Omental fat pad (tissue), 3 donors: ENCODE measurements at regions not wholly inside any gene's neighbourhood (a gene's known extent, or its start where the extent isn't known, plus 50 kb on each side); places are given as distances from the start of the nearest gene placed in this dataset.

Experiments
- ATAC-seq: fragments of 150-250 bp; one replicate; pipeline ENCODE4 v1.9.1; 2016; ENCODE audit warnings: mild to moderate bottlenecking, moderate library complexity; ENCODE audit not compliant: low FRiP score
- DNase-seq: peaks from one replicate; pipeline ENCODE4 v3.0.0-alpha.2; 2019; ENCODE audit warnings: low spot score
- TF ChIP-seq, protein P1 (sequence below), 3 donors: fragments of 450-650 bp; IDR thresholded peaks; one replicate each; pipeline ENCODE4 v1.5.1; 2016 to 2017; ENCODE audit warnings: antibody characterized with exemption in 3 of 3, mild to moderate bottlenecking in 3 of 3, moderate library complexity in 2 of 3

DNA sequence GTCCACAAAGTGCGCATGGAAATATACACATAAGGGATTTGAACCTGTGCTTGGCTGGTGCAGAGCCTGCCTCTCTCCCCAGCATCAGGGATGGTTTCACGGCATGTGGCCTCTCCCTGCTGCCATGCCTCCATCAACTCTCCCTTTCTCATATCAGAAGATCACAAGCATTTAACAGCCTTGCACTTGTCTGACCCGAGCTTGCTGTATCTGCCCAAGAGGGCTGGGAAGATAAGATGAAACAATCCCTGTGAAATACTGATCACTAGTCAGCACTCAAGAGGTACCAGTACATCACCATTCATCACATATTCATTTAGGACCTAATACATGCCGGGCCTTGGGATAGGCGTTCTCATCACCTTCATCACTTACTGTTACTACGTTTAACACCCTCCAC lies 107.6 kb upstream of the ARHGEF3 start:
- TF ChIP-seq, protein P1, sequence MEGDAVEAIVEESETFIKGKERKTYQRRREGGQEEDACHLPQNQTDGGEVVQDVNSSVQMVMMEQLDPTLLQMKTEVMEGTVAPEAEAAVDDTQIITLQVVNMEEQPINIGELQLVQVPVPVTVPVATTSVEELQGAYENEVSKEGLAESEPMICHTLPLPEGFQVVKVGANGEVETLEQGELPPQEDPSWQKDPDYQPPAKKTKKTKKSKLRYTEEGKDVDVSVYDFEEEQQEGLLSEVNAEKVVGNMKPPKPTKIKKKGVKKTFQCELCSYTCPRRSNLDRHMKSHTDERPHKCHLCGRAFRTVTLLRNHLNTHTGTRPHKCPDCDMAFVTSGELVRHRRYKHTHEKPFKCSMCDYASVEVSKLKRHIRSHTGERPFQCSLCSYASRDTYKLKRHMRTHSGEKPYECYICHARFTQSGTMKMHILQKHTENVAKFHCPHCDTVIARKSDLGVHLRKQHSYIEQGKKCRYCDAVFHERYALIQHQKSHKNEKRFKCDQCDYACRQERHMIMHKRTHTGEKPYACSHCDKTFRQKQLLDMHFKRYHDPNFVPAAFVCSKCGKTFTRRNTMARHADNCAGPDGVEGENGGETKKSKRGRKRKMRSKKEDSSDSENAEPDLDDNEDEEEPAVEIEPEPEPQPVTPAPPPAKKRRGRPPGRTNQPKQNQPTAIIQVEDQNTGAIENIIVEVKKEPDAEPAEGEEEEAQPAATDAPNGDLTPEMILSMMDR (IDR thresholded peaks at IDR 0.05), result no peak
- no peak for ATAC-seq
- DNase-seq, result no peak

DNA sequence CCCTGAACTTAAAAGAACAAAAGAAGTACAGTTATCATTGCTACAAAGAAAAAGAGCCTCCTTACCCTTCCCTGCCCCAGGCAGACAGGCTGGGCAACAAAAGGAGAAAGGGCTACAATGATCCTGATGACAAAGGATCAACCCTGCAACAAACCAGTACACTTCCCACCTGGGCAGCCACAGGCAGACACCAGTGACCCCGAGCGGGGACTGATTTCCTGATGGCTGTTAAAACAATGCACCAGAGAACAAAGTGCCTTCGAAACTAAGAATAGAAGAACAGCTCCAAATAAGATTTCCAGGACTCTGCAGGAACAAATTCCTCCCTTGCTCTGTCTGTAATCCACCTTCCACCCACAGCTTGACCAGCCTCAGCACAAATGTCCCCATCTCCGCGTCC lies 106.3 kb upstream of the ARHGEF3 start:
- ATAC-seq (no peak), DNase-seq (no peak)
- TF ChIP-seq, protein P1 (IDR thresholded peaks at IDR 0.05), result no peak

DNA sequence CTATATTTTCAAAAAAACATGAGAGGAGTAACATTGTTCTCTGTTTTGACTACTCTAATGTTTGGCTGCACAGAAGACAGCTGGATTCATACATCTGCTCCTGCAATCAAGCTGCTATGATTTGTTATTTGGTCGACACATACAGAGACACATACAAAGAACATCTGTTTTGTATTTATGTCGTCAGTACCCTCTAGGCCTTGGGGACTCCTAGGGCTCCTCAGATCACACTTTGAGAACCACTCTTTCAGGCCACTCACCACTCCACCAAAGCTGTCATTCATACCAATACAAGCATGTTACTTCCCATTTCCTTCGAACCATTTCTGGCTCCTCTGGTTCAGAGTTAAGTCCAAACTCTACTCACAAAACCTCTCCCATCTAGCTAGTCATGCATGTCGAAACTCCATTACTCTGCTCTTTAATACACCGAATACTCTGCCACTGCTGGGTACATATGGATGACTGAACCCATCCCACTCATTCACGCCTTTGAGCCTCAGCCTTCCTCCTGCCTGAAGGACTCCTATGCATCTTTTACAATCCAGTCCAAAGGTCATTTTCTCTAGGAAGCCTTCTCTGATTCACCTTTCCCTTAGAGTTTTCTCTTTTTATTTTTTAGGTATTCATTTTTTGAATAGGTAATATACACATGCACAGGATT lies 102.9 kb upstream of the ARHGEF3 start:
- TF ChIP-seq, protein P1 (IDR thresholded peaks at IDR 0.05), result no peak
- ATAC-seq (no peak), DNase-seq (no peak)

DNA sequence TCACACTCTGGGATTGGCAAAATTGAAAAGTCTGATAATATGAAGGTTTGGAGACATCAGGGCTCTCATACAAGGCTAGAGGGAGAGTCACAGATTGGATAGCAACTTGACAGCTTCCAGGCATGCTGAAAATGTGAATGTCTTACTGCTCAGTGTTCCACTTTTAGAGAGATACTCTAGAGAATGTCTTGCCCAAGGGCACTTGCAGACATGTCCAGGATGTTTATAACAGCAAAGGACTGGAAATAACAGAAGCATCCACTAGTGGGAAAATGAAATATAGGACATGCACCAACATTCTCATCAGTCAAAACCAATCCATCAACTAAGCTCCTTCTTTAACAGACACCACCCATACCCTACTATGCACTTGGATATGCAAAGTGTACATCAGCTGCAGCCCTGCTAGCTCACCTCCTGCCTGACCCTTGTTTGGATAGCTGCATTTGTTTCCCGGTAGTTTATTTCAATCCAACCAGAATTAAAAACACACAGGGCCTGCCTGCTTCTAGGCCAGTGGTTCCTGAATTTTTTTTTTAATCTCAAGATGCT lies 101.6 kb upstream of the ARHGEF3 start:
- DNase-seq, result no peak
- TF ChIP-seq, protein P1 (IDR thresholded peaks at IDR 0.05), result no peak
- ATAC-seq, result no peak

DNA sequence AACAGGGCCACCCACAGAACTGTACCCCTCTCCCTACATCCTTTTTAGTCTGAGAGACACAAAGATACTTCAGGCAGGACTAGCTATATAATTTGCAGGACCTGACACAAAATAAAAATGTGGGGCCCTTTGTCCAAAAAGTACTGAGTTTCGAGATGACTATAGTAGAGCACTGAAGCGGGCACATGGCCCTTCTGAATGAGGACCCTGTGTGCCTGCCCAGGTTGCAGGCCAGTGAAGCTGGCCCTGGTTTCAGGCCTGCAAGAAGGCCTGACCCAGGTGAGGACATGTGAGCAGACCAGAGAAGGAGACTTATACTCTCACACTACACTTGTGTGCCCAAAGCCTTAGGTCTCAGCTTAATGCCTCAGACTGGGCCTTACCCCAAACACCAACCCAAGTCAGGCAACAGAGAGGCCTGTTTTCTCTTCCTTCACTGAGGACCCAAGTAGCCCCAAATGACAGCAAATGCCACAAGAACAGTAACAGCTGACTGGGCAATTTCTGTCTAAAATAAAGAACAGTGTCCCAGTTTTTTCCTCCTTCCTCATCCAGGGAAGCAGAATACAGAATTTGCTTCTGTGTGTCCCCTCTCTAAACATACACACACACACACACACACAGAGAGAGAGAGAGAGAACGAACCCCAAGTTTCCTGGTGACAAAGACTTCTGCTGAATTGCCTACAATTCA lies 100.9 kb upstream of the ARHGEF3 start:
- DNase-seq (no peak), ATAC-seq (no peak)
- TF ChIP-seq, protein P1 (IDR thresholded peaks at IDR 0.05), result no peak

DNA sequence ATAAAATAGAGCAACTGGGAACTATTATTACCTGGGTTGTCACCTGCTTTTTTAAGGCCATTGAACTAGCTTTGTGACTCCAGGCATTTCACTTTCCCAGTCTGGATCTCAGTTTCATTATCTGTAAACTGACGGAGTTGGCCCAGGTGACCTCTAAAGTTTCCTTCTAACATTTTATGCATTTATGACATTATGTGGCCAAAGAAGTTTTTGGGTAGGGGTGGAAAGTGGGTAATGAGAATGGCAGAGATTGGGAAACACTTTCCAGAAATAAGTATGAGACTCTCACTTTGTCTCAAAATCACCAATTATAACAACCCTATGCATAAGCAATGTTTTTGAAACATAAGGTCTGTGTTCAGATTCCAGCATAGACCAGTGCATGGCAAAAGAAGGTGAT lies 99.1 kb upstream of the ARHGEF3 start:
- no peak for DNase-seq
- TF ChIP-seq, protein P1 (IDR thresholded peaks at IDR 0.05), result no peak
- no peak for ATAC-seq

DNA sequence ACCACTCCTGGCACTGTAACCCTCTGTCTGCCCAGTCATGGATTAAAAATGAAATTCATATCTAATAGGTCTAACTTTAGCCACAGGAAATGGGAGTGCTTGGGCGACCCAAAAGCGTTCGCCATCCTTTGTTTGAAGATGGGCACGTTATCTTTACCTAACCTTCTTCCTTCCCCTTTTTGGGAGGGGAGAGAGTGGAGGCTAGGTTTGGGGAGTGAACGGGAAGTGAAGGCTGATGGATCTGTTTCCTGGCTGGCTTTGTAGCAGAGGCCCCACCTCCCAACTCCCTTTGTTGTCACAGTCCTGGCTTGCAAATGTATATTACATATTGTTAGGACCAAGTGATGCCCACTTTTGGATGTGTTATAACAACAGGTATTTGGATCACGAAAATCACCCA lies 98.1 kb upstream of the ARHGEF3 start:
- TF ChIP-seq, protein P1 (IDR thresholded peaks at IDR 0.05), result no peak
- ATAC-seq, result no peak

More for the DNA sequence above, 98.1 kb upstream of the ARHGEF3 start:
- no peak for DNase-seq
